H1 (cell line): ENCODE measurements at regions not wholly inside any gene's neighbourhood (a gene's known extent, or its start where the extent isn't known, plus 50 kb on each side); places are given as distances from the start of the nearest gene placed in this dataset.

Source experiments
- CTCF ChIA-PET: fragments of 300-600 bp; sonication (Branson Sonifier 250); formaldehyde crosslinking; loops from one replicate; lab custom pipeline; 2021; ENCODE audit not compliant: partially characterized antibody; lab: Charles Lee
- POLR2A ChIA-PET: fragments of 300-600 bp; sonication (Branson Sonifier 250); formaldehyde crosslinking; loops from one replicate; lab custom pipeline; 2021; ENCODE audit warnings: inconsistent platforms; ENCODE audit not compliant: partially characterized antibody; lab: Charles Lee
- DNase-seq, 2 experiments: peaks; one replicate each; pipeline versions ENCODE4 v3.0.0 to v3.0.0-alpha.2; 2010 to 2022; ENCODE audit warnings: low spot score in 2 of 2, low read depth in 1 of 2, mixed read lengths in 1 of 2
- FAIRE-seq: peaks from 2 replicates; lab custom pipeline; 2011; peaks lifted over from hg19 to GRCh38; lab: Jason Lieb, UNC
- H2AFZ ChIP-seq: 2 replicates; pipeline ENCODE4 v1.8.1; 2012; ENCODE audit warnings: low read length, inconsistent platforms
- H2AK5ac ChIP-seq: 2 replicates; pipeline ENCODE4 v1.6.1; 2013; ENCODE audit warnings: low read depth, low read length
- H2BK120ac ChIP-seq: replicated peaks from 2 replicates; pipeline ENCODE3; 2013; ENCODE audit warnings: low read depth, low read length, inconsistent platforms
- H2BK12ac ChIP-seq: 2 replicates; pipeline ENCODE4 v1.6.1; 2013; ENCODE audit warnings: low read depth, low read length
- H2BK15ac ChIP-seq: 2 replicates; pipeline ENCODE4 v1.6.1; 2013; ENCODE audit warnings: low read length
- H2BK20ac ChIP-seq: 2 replicates; pipeline ENCODE4 v1.6.1; 2013; ENCODE audit warnings: low read length
- H2BK5ac ChIP-seq: 2 replicates; pipeline ENCODE4 v1.6.1; 2013; ENCODE audit warnings: low read depth, low read length
- H3K14ac ChIP-seq: 2 replicates; pipeline ENCODE4 v1.6.1; 2013; ENCODE audit warnings: inconsistent platforms; ENCODE audit not compliant: insufficient read length
- H3K18ac ChIP-seq: 2 replicates; pipeline ENCODE4 v1.6.1; 2013; ENCODE audit warnings: low read length; ENCODE audit errors: extremely low read depth
- H3K23ac ChIP-seq: 2 replicates; pipeline ENCODE4 v1.6.1; 2013; ENCODE audit warnings: inconsistent platforms; ENCODE audit not compliant: insufficient read length
- H3K23me2 ChIP-seq: 2 replicates; pipeline ENCODE4 v1.6.1; 2013; ENCODE audit warnings: low read depth, low read length
- H3K27ac ChIP-seq: 2 replicates; pipeline ENCODE4 v1.6.1; 2011; ENCODE audit warnings: low read depth, low read length, inconsistent platforms
- H3K27me3 ChIP-seq, 4 experiments: replicated peaks in 1 of 4; 1 replicate in 1 of 4; 2 replicates in 3 of 4; pipeline versions ENCODE4 v1.6.1 to v1.8.1; 2011 to 2013; ENCODE audit warnings: low read length in 3 of 4, mild to moderate bottlenecking in 3 of 4, inconsistent platforms in 2 of 4, mixed read lengths in 2 of 4, moderate library complexity in 1 of 4; ENCODE audit not compliant: control insufficient read depth in 3 of 4, insufficient read depth in 3 of 4; ENCODE audit errors: extremely low read depth in 1 of 4
- H3K36me3 ChIP-seq, 4 experiments: 2 replicates each; pipeline versions ENCODE4 v1.6.1 to v1.8.1; 2011 to 2013; ENCODE audit warnings: mild to moderate bottlenecking in 4 of 4, low read length in 3 of 4, moderate library complexity in 2 of 4, control low read depth in 1 of 4, inconsistent platforms in 1 of 4; ENCODE audit not compliant: insufficient read depth in 4 of 4, control insufficient read depth in 2 of 4
- H3K4ac ChIP-seq: replicated peaks from 2 replicates; pipeline ENCODE3; 2013; ENCODE audit warnings: low read length, low read depth, mixed read lengths, inconsistent platforms; ENCODE audit not compliant: insufficient read length
- H3K4me1 ChIP-seq, 4 experiments: replicated peaks in 1 of 4; 1 replicate in 1 of 4; 2 replicates in 3 of 4; pipeline versions ENCODE4 v1.6.1 to v1.8.1; 2011 to 2013; ENCODE audit warnings: low read length in 3 of 4, inconsistent platforms in 2 of 4, mixed read lengths in 1 of 4; ENCODE audit not compliant: insufficient read depth in 4 of 4, control insufficient read depth in 3 of 4
- H3K4me2 ChIP-seq, 2 experiments: 2 replicates each; pipeline versions ENCODE4 v1.6.1 to v1.8.1; 2011 to 2013; ENCODE audit warnings: low read depth in 2 of 2, low read length in 2 of 2, control low read depth in 1 of 2, inconsistent platforms in 1 of 2, mild to moderate bottlenecking in 1 of 2; ENCODE audit not compliant: insufficient read depth in 1 of 2
- H3K4me3 ChIP-seq, 4 experiments: fragments of 200-600, 300-600 bp in 1 of 4; sonication (generic), shearing (Covaris generic), sonication (Bioruptor Twin) in 1 of 4; 2 replicates each; pipeline versions ENCODE4 v1.5.1 to v1.8.1; 2011 to 2016; ENCODE audit warnings: low read length in 4 of 4, low read depth in 3 of 4, control low read depth in 2 of 4, inconsistent platforms in 2 of 4, mild to moderate bottlenecking in 2 of 4, mixed read lengths in 1 of 4, moderate library complexity in 1 of 4; ENCODE audit not compliant: insufficient read depth in 2 of 4; ENCODE audit errors: extremely low read depth in 1 of 4
- H3K56ac ChIP-seq: replicated peaks from 2 replicates; pipeline ENCODE3; 2013; ENCODE audit warnings: low read depth, mild to moderate bottlenecking, mixed read lengths, low read length, inconsistent platforms; ENCODE audit not compliant: insufficient read length
- H3K79me1 ChIP-seq: 2 replicates; pipeline ENCODE4 v1.6.1; 2013; ENCODE audit warnings: low read depth, low read length, control low read depth
- H3K79me2 ChIP-seq, 2 experiments: 2 replicates each; pipeline versions ENCODE4 v1.6.1 to v1.8.1; 2012 to 2013; ENCODE audit warnings: low read length in 2 of 2, mild to moderate bottlenecking in 2 of 2, inconsistent platforms in 1 of 2; ENCODE audit not compliant: insufficient read depth in 2 of 2, control insufficient read depth in 1 of 2
- H3K9ac ChIP-seq, 4 experiments: replicated peaks in 1 of 4; 1 replicate in 1 of 4; 2 replicates in 3 of 4; pipeline versions ENCODE4 v1.6.1 to v1.8.1; 2011 to 2013; ENCODE audit warnings: low read depth in 3 of 4, low read length in 3 of 4, control low read depth in 2 of 4, mild to moderate bottlenecking in 2 of 4, moderate library complexity in 2 of 4, inconsistent platforms in 1 of 4; ENCODE audit errors: extremely low read depth in 1 of 4
- H3K9me3 ChIP-seq, 2 experiments: 2 replicates each; pipeline versions ENCODE4 v1.6.1 to v1.8.1; 2012 to 2013; ENCODE audit warnings: mild to moderate bottlenecking in 2 of 2, moderate library complexity in 2 of 2, control low read depth in 1 of 2, inconsistent platforms in 1 of 2, low read depth in 1 of 2, low read length in 1 of 2, mixed read lengths in 1 of 2; ENCODE audit not compliant: insufficient read depth in 2 of 2
- H4K20me1 ChIP-seq, 2 experiments: replicated peaks in 1 of 2; 2 replicates each; pipeline versions ENCODE3 to v1.8.1; 2011 to 2013; ENCODE audit warnings: inconsistent platforms in 2 of 2, low read length in 2 of 2, mild to moderate bottlenecking in 1 of 2; ENCODE audit not compliant: insufficient read depth in 2 of 2, control insufficient read depth in 1 of 2
- H4K5ac ChIP-seq: 2 replicates; pipeline ENCODE4 v1.6.1; 2013; ENCODE audit warnings: low read length, low read depth, mixed read lengths, inconsistent platforms; ENCODE audit not compliant: insufficient read length
- H4K8ac ChIP-seq: 2 replicates; pipeline ENCODE4 v1.8.0; 2013; ENCODE audit warnings: mild to moderate bottlenecking, moderate library complexity, low read length, inconsistent platforms; ENCODE audit not compliant: insufficient read depth; ENCODE audit errors: extremely low read depth
- H4K91ac ChIP-seq: replicated peaks from 2 replicates; pipeline ENCODE3; 2013; ENCODE audit warnings: low read length, mixed read lengths, inconsistent platforms; ENCODE audit not compliant: insufficient read length
- CTBP2 ChIP-seq: IDR thresholded peaks from 2 replicates; pipeline ENCODE4 v1.7.0; 2011; ENCODE audit warnings: borderline replicate concordance, mild to moderate bottlenecking, moderate library complexity, mixed read lengths, low read length; ENCODE audit not compliant: insufficient read depth, insufficient read length
- WGBS, 2 experiments: shearing (Covaris generic) in 1 of 2; methylation state at CpG; one replicate each; pipeline versions ENCODE4 v1.1.6 to v1.1.7; 2013 to 2015; ENCODE audit warnings: low lambda C conversion rate in 2 of 2, mixed read lengths in 2 of 2, inconsistent platforms in 1 of 2, low coverage in 1 of 2, missing lambda C conversion rate in 1 of 2; ENCODE audit not compliant: insufficient replicate concordance in 2 of 2, insufficient coverage in 1 of 2, insufficient read length in 1 of 2; ENCODE audit errors: extremely low coverage in 1 of 2, missing lambda C conversion rate in 1 of 2; 5-methylcytosine and 5-hydroxymethylcytosine counted together

- Histone ChIP-seq H2BK12ac (peak overlapping the region; percentile 31; the same call in 1 of the 2 replicates), H2BK120ac (peak overlapping the region; percentile 38), H3K18ac (no peak overlapping the region), H2AK5ac (no peak overlapping the region), H4K91ac (peak overlapping the region; percentile 53), H3K9me3 (no peaks in the 10 kb centered on the region), H4K20me1 (no peaks in the 10 kb centered on the region), H2AFZ (no peak overlapping the region), H3K14ac (no peak overlapping the region), H2BK15ac (no peak overlapping the region), H3K23ac (no peak overlapping the region), H3K4me3 (no peak overlapping the region), H3K27ac (no peak overlapping the region)
- WGBS, 2 experiments: 80% methylated on average over 2 of the region's 2 CpGs; no CpG with 5 or more reads in 1 of the 2 experiments
- FAIRE-seq: no peak
- no peak for TF ChIP-seq CTBP2
- TF ChIP-seq, all 59 proteins: peak for 0
- DNase-seq: no peak
- Histone ChIP-seq H3K27me3 (no peaks in the 10 kb centered on the region), H3K4me1 (peaks cover 0 to 3% (median 0%) of the 10 kb centered on the region in 4 experiments; a peak in 1 of 7 replicates), H4K5ac (no peak overlapping the region), H2BK20ac (no peak overlapping the region), H3K4me2 (no peak overlapping the region), H2BK5ac (no peak overlapping the region; the same call in 1 of the 2 replicates), H3K4ac (no peak overlapping the region), H3K9ac (no peak overlapping the region), H3K79me2 (no peaks in the 10 kb centered on the region), H3K23me2 (no peaks in the 10 kb centered on the region), H3K79me1 (no peaks in the 10 kb centered on the region), H3K56ac (no peak overlapping the region), H4K8ac (no peak overlapping the region), H3K36me3 (no peaks in the 10 kb centered on the region)
- ChIA-PET CTCF (no interaction called here), POLR2A (no interaction called here)
Measured at GRCh38 chr9:72441848-72442607, 77.0 kb upstream of the ZFAND5 start.
